ENCODE measurements at regions not wholly inside any gene's neighbourhood (a gene's known extent, or its start where the extent isn't known, plus 50 kb on each side); places are given as distances from the start of the nearest gene placed in this dataset.
"Not testable (repeated sequence)": the region's sequence is repeated elsewhere in the genome, so short reads cannot be mapped to it uniquely, and the experiment has no call there.

- no peak for DNase-seq (ENCODE audit: low read depth in 4 of 4, low spot score in 1 of 4)
Observed at GRCh38 chr9:21592063-21592338, 109.9 kb upstream of the IFNE start.

DNA sequence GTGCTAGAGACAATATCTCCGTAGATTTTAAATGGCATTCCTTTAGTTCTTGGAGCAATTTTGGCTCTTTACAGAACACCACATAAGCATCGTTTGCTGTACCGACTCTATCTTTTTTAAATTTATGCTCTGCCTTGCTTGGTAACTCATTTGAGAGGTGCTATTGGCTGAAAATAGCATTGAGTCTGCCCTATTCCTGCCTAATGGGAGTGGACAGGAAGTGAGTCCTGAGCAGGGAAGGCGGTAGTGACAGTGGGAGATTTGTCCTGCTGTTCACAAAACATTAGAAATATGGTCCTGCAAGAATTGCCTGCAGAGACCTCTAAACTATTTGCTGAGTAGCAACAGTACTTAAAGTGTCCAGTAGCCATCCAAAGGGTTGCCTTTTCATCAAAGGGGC, 115.2 kb upstream of the IFNE start:
- no peak for DNase-seq (ENCODE audit: low read depth in 4 of 4, low spot score in 1 of 4)

DNA sequence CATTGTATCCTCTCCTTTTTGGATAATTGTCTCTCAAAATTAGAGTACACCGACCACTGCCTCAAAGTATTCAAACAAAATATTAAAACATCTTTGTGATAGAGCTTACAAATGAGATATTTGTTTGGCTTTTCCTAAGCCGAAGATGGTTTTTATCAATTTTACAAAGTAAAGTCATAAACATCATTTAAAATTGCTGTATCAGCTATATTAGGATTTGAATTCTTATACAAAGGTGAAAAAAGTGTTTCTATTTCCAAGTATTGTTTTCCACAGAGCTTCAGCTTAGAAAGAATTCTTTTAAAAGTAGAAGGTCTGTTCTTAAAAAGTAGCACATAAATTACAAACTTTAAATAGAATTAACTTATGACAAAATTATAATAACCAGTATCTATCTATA, 116.6 kb upstream of the IFNE start:
- no peak for DNase-seq (ENCODE audit: low read depth in 4 of 4, low spot score in 1 of 4)

DNA sequence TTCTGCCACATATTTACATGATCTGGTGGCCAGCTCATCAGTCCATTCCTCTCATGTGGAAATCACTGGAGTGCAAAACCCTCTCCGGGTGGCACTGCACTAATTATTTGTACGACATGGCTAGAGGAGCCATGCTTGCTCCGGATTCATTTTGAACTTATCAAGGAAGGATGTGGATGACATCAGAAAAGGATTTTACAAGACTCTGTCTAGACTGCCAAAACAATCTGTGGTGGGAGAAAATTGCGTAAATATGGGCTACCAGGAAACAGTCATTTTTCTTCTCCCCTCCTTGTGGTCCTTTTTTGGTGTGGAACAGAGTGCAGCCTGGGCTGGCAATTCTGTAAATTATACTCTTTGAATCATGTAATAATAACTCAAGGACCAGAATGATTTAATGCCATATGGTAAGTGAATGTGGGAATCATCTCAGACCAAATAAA, 123.4 kb upstream of the IFNE start:
- DNase-seq (ENCODE audit: low read depth in 4 of 4, low spot score in 1 of 4) = no peak

GRCh38 chr9:21607576-21607975, 125.5 kb upstream of the IFNE start:
- no peak for DNase-seq (ENCODE audit: low read depth in 4 of 4, low spot score in 1 of 4)

DNA sequence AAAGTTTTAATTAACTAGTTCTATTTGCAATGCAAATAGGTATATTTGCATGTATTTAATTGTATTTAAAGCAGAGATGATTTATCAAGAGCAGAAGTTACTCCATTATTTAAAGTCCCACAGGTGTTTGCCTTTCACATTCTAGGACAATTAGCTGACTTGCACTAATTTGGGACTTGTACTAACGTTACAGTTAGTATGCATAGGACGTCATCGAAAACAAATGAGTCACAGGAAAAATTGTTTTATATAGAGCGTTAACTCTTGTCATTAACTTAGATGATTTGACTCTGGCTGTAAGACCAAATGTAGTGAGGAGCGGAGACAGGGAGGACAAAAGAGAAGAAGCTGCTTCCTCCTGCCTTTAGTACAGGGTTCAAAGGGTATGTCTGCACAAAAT, 126.1 kb upstream of the IFNE start:
- no peak for DNase-seq (ENCODE audit: low read depth in 4 of 4, low spot score in 1 of 4)

- DNase-seq (ENCODE audit: low read depth in 4 of 4, low spot score in 1 of 4) = no peak
Observed at GRCh38 chr9:21609506-21609905, 127.4 kb upstream of the IFNE start.

DNA sequence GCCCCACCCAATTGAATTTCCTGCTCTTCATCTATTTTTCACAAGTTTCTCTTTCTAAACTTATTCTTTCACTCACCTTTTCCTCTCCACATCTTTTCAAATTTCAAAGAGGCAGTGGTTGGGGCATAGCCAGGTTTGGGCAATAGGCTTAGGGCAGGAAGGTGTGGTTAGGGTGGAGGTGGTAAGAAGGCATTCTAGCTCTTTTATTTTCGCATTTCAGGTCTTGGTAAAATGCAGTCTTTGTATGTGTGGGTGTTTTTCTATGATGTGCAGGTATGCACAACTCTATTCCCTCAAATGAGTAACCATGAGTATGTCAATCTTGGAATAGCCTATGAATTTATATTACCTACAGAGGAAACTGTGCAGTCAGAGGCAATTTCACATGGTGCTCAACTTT, 129.8 kb upstream of the IFNE start:
- peak in 2 of 4 experiments; percentile 4 to 26 for DNase-seq (ENCODE audit: low read depth in 4 of 4, low spot score in 1 of 4)

- no peak for DNase-seq (ENCODE audit: low read depth in 4 of 4, low spot score in 1 of 4)
Observed at GRCh38 chr9:21615018-21615417, 132.9 kb upstream of the IFNE start.

DNA sequence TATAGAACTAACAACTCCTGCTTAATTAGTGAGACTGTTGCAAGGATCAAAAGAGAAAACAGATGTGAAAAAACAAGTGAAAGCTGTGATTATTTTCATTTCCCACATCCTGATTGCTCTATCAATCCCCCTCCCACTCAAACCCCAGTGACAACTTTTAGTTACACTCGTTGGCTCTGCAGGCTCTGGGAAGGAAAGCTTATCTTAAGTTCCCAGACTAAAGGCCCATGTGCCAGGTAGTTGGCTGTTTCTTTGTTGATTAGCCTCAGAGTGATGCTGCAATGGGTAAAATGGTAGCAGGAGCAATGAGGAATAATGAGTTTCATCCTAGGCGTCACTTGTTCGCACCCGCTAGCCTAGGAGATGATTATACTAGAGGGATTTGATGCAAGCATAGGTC, 133.3 kb upstream of the IFNE start:
- no peak for DNase-seq (ENCODE audit: low read depth in 4 of 4, low spot score in 1 of 4)

- DNase-seq (ENCODE audit: low read depth in 4 of 4, low spot score in 1 of 4) = no peak
Observed at GRCh38 chr9:21616082-21616778, 134.1 kb upstream of the IFNE start.

DNA sequence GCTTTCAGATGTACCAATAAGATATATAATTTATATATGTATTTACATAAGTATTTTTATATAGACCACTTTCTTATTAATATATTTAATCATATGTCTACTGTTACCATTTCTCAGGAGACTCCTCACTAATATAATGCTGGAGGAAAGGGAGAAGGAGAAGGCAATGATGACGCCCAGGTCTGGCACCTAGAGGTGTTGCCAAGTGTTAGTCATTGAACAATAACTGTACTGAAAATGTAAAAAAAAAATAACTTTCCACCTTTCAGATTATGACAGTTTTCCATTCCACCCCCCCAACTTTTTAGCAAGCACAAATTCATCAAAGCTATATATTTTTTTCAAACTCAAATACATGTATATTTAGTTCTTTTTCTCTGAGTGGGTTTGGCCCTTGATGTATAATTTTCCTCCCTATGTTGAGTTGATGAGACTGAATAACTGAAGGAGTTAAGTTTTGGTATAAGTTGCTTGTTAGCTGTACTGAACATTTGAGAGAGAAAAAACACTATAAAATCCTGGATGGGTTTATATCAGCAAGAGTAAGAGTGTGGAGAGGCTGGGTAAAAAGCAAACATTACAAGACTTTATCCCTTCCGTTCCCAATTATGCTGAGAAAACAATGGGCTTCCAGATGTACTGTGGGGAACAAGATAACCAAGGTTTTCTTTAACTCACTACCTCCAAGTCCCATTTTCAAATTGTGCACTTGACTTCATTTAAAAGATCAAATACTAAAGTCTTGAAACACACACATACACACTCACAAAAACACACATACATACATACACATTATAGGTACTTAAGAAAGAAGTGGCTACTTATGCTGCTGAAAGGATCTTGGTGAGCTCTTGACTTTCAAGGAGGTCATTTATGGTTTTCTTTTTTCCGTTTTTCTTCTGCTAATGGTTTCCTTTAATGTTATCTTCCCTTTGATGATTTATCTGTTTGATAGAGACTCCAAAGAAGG, 142.8 kb upstream of the IFNE start:
- peak in 2 of 4 experiments; percentile 2 to 8 for DNase-seq (ENCODE audit: low read depth in 4 of 4, low spot score in 1 of 4)

DNA sequence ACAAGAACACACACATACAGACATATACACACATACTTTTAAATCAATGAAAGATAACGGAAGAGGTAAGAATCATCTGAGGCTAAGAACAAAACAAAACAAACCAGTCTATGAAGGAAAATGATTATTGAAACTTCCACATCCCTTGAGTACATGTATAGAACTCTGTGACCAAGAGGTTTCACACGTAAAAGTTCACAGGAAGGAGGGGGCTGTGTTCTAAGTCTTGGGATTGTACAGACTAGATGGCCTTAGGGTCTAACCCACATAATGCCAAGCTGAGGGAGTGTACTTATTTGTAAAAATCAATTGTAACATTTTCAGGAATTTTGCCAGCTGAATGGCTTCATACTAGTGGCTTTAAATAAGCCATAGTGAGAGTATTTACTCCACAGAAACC, 144.4 kb upstream of the IFNE start:
- no peak for DNase-seq (ENCODE audit: low read depth in 4 of 4, low spot score in 1 of 4)

GRCh38 chr9:21628954-21629353, 146.8 kb upstream of the IFNE start:
- not testable (repeated sequence) for DNase-seq (ENCODE audit: low read depth in 4 of 4, low spot score in 1 of 4)

DNA sequence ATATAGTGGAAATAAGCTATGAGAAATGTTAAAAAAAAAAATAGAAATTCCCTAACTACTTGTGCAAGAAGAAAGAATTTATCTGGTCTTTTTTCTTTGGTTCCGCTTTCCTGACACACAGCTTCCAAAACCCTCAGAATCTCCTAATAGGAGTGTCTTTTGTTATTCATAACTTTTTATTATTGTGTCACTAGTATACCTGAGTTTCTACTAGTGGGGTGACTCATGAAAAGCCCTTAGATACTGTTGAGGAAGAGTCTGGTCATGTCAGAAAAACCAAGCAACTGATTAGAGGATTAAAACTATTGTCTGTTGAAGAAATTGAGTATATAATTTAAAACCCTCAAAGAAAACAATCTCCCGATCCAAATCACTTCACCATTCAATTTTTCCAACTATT, 152.8 kb upstream of the IFNE start:
- DNase-seq (ENCODE audit: low read depth in 4 of 4, low spot score in 1 of 4) = no peak

- DNase-seq (ENCODE audit: low read depth in 4 of 4, low spot score in 1 of 4) = no peak
Observed at GRCh38 chr9:21638104-21638503, 156.0 kb upstream of the IFNE start.

DNA sequence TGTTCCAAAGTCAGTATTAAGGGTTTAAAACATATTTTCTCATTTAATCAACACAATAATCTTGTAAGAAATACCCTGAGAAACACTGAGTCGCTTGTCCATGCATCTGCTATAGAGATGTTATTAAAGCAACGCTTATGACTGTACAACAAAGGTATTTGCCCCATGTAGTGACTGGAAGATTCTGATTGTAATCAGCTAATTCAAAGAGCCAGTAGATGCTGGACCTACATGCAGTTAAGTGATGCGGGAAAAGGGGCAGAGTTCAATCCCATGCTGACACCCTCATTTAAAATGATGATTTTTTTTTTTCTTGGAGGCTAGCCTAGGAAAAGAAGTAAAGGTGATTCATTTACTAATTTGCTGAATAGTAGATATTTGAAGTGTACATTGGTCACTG, 149.3 kb upstream of the MTAP start:
- no peak for DNase-seq (ENCODE audit: low read depth in 4 of 4, low spot score in 1 of 4)

DNA sequence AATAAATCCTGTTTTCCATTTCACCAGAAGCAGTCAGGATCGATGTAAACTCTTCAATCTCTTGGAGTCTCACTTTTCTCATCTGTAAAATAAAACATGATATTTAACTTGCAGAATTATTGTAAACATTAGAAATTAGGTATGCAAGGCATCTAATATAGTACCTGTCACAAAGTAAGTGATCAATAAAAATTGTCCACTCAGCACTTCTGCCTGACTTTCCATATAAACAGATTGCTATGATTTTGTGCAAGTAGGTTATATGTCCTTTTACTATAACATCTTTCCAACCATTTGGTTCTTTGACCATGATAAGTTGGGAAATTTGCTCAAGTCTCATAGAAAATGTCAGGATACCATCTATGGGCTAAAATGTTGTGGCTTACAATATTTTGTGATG, 148.8 kb upstream of the MTAP start:
- DNase-seq (ENCODE audit: low read depth in 4 of 4, low spot score in 1 of 4) = no peak

DNA sequence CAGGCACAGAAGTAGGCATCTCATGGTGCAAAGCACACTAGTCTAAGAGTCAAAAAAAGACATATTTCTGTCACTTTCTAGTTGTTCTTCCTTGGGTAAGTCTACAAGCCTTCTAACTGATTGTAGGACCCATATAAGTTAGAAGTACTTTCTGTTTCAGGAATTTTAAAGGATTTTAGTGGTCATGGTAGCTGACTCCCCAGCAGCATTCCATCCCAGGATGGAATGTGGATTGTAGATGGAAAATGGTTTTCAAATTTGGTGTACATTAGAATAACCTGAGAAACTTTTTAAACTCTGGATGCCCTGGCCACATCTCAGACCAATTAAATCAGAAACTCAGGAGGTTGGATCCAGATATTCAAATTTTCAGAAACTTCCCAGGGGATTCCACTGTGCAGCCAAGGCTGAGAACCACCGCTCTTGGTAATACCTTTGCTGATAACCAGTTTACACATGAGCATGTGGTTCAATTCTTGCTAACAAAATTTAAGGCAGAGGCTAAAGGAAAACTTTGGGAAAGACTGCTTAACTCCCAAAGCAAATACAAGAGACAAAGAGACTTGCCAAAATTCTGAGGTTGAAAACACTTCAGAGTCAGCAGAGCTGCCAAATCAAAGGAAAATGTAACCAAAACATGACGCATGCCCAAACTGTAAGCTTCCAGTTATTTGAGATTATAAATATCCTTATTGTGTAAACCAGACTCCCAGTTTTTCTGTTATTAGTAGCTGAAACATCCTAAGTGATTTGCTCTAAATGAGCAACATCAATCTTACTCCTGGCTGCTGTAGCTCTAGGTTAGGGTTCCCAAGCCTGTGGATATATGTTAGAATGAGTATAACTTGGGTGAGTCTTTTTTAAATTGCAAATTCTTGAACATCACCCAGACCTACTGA, 145.4 kb upstream of the MTAP start:
- no peak for DNase-seq (ENCODE audit: low read depth in 4 of 4, low spot score in 1 of 4)

DNA sequence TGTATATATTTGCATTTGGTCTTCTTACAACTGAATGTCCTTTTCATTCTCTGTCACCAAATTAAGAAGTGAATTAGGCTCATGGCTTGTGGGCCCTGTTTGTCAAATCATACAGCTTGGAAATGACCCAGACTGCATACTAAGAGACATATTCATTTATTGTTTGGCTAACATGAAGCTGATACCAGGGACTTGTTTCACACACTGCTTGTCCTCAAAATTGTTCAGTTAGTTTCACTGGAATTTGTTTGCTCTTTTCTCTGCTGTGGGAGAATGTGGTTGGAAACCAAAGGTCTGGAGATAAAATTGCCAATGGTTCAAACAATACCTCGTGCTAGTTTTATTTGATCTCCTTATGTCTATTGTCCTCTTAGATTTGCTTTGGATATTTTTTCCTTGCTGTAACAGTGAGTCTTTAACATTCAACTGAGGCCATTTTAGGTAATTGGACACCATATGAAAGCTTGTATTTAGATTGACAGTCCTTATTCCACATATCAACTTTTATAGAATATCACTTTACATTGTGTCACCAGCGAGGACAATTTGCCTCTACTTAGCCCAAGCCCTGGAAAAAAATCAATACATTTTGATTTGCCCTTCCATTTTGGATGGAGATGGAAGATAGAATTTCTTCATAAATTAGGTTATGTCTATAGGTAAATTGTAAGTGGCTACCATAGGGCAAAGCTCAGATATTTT, 144.3 kb upstream of the MTAP start:
- no peak for DNase-seq (ENCODE audit: low read depth in 4 of 4, low spot score in 1 of 4)

GRCh38 chr9:21660976-21661375, 141.5 kb upstream of the MTAP start:
- no peak for DNase-seq (ENCODE audit: low read depth in 4 of 4, low spot score in 1 of 4)

Data from stimulated activated CD4-positive, alpha-beta T cell treated with anti-CD3 and anti-CD28 coated beads, Interleukin-1b, Interleukin-23, amount 100 ng/mL, for 24 hours (primary cell).